ENCODE measurements at regions not wholly inside any gene's neighbourhood (a gene's known extent, or its start where the extent isn't known, plus 50 kb on each side); places are given as distances from the start of the nearest gene placed in this dataset.
"Not testable (repeated sequence)": the region's sequence is repeated elsewhere in the genome, so short reads cannot be mapped to it uniquely, and the experiment has no call there.

- in situ Hi-C loops (cut with HindIII; ENCODE audit: low sequenced_read_pairs); DNase-seq (ENCODE audit: low spot score): not testable (repeated sequence)
Measured at GRCh38 chr14:105684056-105684455, 157.7 kb downstream of the TMEM121 start.

- DNase-seq (ENCODE audit: low spot score); in situ Hi-C loops (cut with HindIII; ENCODE audit: low sequenced_read_pairs): not testable (repeated sequence)
Measured at GRCh38 chr14:105684597-105684996, 158.2 kb downstream of the TMEM121 start.

GRCh38 chr14:105685003-105685402 is 158.6 kb downstream of the TMEM121 start:
- no peak for DNase-seq (ENCODE audit: low spot score)
- in situ Hi-C loops (cut with HindIII; ENCODE audit: low sequenced_read_pairs) = no loop called here

- DNase-seq (ENCODE audit: low spot score); in situ Hi-C loops (cut with HindIII; ENCODE audit: low sequenced_read_pairs): not testable (repeated sequence)
Measured at GRCh38 chr14:105685605-105686004, 159.2 kb downstream of the TMEM121 start.

- in situ Hi-C loops (cut with HindIII; ENCODE audit: low sequenced_read_pairs); DNase-seq (ENCODE audit: low spot score): not testable (repeated sequence)
Measured at GRCh38 chr14:105686050-105686449, 159.7 kb downstream of the TMEM121 start.

- DNase-seq (ENCODE audit: low spot score); in situ Hi-C loops (cut with HindIII; ENCODE audit: low sequenced_read_pairs): not testable (repeated sequence)
Measured at GRCh38 chr14:105686462-105687170, 160.2 kb downstream of the TMEM121 start.

GRCh38 chr14:105687171-105688022 is 161.0 kb downstream of the TMEM121 start:
- DNase-seq (ENCODE audit: low spot score); in situ Hi-C loops (cut with HindIII; ENCODE audit: low sequenced_read_pairs): not testable (repeated sequence)

- in situ Hi-C loops (cut with HindIII; ENCODE audit: low sequenced_read_pairs); DNase-seq (ENCODE audit: low spot score): not testable (repeated sequence)
Measured at GRCh38 chr14:105688023-105688351, 161.6 kb downstream of the TMEM121 start.

GRCh38 chr14:105688664-105689221 is 162.4 kb downstream of the TMEM121 start:
- DNase-seq (ENCODE audit: low spot score); in situ Hi-C loops (cut with HindIII; ENCODE audit: low sequenced_read_pairs): not testable (repeated sequence)

GRCh38 chr14:105689722-105690121 is 163.3 kb downstream of the TMEM121 start:
- no peak for DNase-seq (ENCODE audit: low spot score)
- in situ Hi-C loops (cut with HindIII; ENCODE audit: low sequenced_read_pairs) = no loop called here

GRCh38 chr14:105690671-105691070 is 164.3 kb downstream of the TMEM121 start:
- DNase-seq (ENCODE audit: low spot score) = no peak
- in situ Hi-C loops (cut with HindIII; ENCODE audit: low sequenced_read_pairs) = no loop called here

- DNase-seq (ENCODE audit: low spot score); in situ Hi-C loops (cut with HindIII; ENCODE audit: low sequenced_read_pairs): not testable (repeated sequence)
Measured at GRCh38 chr14:105691321-105692109, 165.1 kb downstream of the TMEM121 start.

GRCh38 chr14:105692110-105692685 is 165.8 kb downstream of the TMEM121 start:
- in situ Hi-C loops (cut with HindIII; ENCODE audit: low sequenced_read_pairs); DNase-seq (ENCODE audit: low spot score): not testable (repeated sequence)

GRCh38 chr14:105694961-105695360 is 168.6 kb downstream of the TMEM121 start:
- DNase-seq (ENCODE audit: low spot score) = no peak
- in situ Hi-C loops (cut with HindIII; ENCODE audit: low sequenced_read_pairs) = no loop called here

- DNase-seq (ENCODE audit: low spot score); in situ Hi-C loops (cut with HindIII; ENCODE audit: low sequenced_read_pairs): not testable (repeated sequence)
Measured at GRCh38 chr14:105696388-105696787, 170.0 kb downstream of the TMEM121 start.

- DNase-seq (ENCODE audit: low spot score); in situ Hi-C loops (cut with HindIII; ENCODE audit: low sequenced_read_pairs): not testable (repeated sequence)
Measured at GRCh38 chr14:105697414-105697813, 171.0 kb downstream of the TMEM121 start.

GRCh38 chr14:105697955-105698354 is 171.6 kb downstream of the TMEM121 start:
- DNase-seq (ENCODE audit: low spot score); in situ Hi-C loops (cut with HindIII; ENCODE audit: low sequenced_read_pairs): not testable (repeated sequence)

GRCh38 chr14:105698940-105699556 is 172.7 kb downstream of the TMEM121 start:
- in situ Hi-C loops (cut with HindIII; ENCODE audit: low sequenced_read_pairs); DNase-seq (ENCODE audit: low spot score): not testable (repeated sequence)
